HG03066 (cell line): ENCODE measurements at regions not wholly inside any gene's neighbourhood (a gene's known extent, or its start where the extent isn't known, plus 50 kb on each side); places are given as distances from the start of the nearest gene placed in this dataset.

Experiments
- ATAC-seq: cut with Tn5 transposase; IDR thresholded peaks from one replicate; pipeline ENCODE4 v1.9.1; 2021; ENCODE audit warnings: low read depth; ENCODE audit not compliant: unreplicated experiment

DNA sequence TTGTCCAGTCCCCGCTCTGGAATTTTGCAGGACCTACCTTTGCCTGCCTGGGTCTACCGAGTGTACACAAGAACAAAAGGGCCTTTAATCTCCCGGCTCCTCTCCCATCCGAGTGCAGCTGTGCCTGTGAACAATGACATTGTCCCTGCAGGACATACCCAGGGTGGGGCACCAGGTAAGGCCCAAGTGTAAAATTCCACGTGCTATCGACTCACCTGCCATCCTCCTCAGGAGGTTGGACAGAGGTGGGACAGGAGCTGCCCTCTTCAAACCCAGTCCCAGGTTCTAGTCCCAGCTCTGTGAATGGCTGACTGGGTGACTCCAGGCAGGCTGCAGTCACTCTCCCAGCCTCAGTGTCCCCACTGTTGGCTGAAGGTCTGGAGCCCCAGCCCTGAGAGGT is 159.6 kb upstream of the ALDH1B1 start:
- no peak for ATAC-seq

DNA sequence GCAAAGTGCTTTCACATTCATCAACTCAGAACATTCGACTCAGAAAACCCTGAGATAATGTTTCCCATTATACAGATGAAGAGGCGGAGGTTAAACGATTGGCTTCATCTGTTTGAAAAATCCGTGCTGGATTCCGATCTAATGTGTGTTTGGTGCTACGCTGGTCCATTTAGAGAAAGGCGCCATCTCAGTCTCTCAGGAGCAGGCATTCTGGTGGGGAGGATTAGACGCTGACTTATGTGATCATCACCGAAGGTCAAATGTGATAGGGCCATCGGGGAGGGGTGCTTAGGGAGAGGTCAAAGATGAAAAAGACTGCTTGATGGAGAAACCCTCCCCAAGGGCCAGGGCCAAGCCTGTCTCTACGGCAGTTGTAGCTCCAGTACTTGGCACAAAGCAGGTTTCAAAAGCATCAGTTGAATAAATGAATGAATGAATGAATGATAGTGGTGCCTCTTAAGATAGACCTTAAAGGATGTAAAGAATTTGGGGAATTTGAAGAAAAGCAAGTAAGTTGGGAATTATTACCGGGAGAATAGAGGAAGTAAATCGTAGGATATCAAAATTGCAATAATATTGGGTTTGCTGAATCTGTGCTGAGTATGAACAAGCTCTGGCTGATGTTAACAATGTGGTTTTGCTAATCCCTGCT is 160.6 kb upstream of the SHB start:
- no peak for ATAC-seq

DNA sequence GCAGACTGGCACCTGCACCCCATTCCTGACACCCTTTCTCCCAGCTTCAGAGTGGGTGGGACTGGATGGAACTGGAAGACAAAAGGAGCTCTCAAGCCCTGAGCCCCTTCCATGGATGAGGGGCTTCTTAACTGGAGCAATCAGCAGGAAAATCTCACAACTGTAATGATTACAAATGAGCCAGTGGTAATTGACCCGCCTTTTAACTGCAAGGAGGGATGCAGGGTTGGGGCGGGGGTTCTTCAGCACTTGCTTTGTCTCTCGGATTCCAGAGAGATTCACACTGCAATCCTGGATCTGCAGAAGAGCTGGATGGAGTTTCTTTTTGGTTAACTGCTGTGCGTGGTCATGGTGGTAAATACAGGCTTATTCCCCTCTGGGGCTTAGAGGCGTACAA is 160.1 kb upstream of the SHB start:
- no peak for ATAC-seq

DNA sequence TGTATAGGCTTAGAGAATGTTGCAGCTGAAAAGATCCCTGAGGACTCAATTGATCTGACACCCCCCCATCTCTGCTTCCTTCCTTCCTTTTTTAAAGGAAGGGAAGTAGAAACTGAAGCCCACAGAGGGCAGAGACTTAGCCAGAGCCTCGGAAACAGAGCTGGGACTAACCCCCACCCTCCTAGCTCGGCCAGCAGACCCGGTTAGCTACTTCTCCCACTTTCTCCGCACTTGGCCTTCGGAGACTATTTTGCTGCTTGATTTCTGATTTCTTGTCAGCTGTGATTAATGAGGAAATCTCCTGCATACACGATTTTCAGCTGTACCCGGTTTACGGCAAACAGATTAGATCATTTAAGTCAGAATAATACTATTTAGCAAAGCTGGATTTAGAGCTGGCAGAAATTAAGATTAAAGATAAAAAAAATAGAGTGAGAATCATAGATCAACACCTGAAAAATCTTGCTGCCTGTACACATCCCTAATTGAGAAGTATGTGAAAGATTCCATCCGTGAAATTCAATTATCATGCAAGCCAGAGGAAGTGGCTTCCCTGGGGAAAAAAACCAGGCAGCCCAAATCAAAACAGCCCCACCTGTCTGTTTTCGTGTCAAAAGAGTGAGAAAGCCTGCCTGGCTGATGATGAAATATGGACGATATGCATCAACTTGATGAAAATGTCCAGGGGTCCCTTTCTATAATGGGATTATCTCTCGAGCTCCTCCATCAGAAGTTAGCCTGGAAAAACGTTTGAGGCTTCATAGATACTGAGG is 159.5 kb upstream of the SHB start:
- no peak for ATAC-seq

DNA sequence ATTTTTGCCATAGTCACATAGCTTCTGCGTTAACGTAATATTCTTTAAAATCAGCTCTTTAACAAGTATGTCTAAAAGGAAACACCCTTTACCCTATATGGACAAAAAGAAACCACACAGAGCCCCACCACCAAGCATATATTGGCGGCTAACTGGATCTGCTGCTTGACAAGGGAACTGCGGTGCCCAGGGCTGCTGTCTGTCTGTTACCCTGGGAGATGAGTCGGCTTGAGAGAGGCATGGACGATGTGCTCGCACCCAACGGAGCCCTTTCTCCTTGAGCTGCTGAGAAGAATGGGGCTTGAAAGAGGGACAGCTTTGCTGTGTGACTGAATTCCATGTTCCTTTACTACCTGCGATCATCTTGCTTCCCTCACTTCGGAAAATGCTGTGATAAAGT is 158.6 kb upstream of the SHB start:
- no peak for ATAC-seq

DNA sequence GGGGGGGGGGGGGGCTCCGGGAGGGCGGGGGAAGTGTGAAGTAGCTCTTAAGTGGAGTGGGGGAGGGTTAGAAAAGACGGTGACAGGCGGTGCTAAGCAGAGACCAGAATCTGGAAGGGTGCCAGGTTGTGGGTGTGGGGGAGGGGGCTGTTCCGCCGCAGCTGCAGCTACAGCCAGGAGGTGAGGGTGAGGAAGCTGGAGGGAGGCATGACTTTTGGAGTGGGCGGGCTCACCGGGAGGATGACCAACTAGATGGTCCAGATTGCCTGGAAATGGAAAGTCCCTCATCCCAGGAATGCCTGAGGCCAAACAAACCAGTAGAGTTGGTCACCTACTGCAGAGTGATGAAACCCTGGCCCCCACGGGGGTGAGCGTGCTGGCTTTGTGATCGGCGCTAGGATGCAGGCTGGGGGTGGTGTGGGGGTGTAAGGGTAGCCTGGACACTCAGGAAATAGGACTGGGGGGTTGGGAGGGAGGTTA is 158.1 kb upstream of the SHB start:
- ATAC-seq: no peak

DNA sequence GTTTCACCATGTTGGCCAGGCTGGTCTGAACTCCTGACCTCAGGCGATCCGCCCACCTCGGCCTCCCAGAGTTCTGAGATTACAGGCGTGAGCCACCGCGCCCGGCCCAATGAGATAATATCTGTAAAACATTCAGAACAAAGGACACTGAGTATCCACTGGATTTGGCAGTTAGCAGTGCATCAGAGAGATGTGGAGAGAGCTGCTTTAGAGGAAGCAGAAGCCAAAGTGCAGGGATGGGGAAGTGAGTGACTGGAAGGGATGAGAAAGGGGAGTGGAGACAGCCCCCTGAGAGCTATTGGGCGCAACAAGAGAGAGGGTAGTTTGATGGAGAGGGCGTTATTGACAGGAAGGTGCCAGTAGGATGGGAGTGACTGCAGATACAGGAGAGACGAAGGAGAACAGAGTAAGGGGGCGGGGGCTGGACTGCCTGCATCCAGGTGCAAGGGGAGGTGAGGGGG is 157.5 kb upstream of the SHB start:
- no peak for ATAC-seq

DNA sequence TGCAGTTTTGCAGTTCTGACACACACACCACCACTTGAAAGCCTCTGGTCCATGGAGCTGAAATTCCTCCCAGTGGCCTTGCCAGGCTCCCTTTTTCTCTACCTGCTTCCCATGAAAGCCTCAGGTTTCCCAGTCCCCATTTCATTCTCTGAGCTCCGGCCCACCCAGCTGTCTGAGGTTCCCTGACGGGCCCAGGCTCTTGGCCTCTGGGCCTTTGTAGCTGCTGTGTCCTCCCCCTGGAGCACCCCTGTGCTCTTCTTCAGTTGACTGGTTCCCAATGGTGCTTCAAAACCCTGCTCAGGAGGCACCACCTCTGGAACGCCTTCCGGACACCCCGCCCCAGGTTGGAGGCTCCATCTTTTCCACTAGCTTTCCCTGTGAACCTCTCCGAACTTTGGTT is 155.9 kb upstream of the SHB start:
- no peak for ATAC-seq

DNA sequence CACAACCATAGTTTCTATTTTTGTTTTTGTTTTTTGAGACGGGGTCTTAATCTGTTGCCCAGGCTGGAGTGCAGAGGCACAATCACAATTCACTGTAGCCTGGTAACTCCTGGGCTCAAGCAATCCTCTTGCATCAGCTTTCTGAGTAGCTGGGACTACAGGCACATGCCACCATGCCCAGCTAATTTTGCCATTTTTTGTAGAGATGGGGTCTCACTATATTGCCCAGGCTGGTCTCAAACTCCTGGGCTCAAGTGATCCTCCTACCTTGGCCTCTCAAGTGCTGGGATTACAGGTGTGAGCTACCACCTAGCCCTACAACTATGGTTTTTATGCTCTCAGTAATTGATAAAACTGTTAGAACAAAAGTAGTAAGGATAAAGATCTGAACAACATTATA is 147.5 kb upstream of the SHB start:
- no peak for ATAC-seq

DNA sequence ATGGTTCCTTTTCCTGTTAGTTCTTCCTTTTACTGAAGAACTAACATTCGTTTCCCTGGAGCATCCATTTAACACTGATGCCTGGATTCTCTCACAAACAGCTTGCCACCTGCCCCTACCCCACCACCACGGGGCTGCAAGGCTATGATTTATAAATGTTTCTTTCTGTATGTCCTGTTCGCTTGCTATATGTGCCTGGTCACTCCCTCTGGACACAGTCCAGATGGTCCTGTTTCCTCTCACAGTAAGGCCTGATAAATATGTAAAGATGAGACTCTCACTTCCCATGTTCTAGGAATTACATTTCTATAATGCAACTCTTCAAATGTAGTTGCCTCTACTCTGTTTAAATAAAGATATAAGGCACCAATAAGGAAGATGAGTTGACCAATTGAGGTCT is 146.4 kb upstream of the SHB start:
- ATAC-seq: no peak

DNA sequence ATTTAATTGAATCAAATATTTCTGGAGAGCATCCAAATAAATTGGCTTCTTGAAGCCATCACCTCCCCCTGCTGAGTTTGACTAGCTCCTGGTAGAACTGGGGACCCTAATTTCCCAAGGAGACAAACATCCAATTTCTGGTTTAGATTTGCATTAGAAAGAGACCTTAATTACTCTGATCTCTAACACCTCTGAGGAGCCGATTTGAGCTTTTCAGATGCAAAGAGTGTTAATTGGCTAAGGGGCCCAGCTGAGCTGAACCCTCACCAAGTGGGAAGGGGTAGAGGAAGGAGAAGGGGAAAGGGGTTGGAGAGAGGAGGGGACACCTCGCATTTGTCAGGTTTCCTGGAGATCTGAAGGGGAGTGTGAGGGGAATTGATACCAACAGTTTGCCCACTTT is 145.4 kb upstream of the SHB start:
- ATAC-seq: no peak

DNA sequence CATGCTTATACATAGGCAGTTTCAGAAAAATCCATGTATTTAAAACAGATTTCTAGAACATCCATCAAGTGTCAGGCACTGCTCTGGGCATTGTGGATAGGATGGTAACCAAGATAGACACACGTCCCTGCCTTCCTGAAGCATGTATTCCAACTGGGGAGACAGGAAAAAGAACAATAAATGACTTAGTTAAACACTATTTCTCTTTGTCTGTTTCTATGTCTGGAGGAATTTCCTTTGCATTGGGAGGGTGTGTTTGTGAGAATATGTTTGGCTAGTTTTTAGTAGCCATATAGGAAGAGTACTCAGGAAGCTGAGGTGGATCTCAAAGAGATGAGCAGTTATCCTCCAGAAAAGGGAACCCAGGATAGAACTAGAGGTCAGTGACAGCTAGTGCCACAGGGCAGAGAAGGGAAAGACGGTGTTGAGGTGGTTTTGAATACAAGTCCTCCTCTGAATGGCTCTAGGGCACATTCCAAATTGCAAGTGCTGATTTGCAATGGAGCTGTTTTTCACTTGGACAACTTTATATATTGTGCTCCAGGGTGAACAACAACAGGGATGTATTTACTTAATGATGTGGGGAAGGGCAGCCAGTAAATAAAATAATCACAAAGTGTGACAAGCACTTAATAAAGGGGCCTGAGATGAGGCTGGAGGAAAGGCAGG is 144.7 kb upstream of the SHB start:
- ATAC-seq: no peak

DNA sequence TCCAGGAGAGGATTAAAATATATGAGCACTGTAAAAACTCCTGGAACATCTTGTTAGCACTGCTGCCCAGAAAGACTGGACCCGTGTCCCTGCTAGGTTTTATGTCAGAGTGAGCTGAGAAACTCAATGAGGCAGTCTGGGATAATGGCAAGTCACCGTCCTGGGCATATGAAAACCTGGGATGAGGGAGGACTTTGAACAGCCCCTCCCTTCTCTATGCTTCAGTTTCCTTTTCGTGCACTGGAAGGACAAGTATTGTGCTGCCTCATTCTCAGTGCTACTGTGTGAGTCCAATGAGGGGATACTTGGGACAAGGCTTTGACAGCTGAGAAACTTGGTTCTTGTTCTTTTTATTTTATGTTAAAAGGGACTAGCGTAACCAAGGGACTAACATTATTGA is 143.0 kb upstream of the SHB start:
- ATAC-seq: no peak

DNA sequence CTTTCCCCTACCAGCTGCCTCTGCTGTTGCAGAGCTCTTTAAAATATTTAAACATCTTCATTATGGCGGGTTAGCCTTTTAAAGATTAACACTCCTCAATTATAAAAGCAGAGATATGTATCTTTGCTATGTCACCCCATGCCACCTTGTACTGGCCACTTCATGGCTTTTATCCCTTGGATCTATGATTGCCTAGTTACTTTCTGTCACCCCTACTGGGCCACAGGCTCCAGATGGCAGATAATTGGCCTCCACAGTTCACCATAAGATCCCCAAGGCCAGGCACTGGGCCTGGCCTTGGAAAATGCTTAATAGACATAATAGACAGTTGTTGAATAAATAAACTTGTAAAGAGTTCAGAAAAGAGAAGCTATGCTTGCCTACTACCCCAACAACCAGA is 142.0 kb upstream of the SHB start:
- no peak for ATAC-seq

DNA sequence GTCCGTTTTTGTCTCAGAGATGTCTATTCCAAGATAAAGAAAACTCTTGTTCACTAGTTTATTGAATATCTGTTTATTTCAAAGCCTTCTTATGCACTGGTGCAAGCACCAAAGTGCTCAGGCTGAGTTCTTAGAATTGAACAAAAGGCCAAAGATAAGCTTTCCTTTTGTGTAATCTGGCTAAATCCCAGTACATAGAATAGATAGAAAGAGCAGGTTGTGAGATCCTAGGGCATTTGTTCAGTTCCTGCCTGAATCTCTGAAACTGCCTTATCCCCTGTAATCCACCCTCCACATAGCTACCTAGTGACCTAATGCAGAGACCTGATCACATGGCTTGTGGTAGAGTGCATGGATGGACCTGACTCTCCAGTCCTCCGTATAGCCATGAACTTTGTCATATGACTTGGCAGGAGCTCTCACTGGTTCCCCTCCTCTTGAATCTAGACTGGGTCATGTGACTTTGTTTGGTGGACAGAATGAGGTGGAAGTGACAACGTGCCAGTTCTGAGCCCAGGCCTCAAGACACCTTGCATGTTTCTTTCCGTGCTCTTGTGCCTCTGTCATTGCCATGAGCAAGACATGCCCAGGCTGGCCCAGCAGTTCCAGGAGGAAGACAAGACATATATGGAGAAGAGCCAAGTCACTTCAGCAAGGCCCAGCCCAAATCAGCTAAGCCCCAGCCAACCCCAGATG is 139.3 kb upstream of the SHB start:
- ATAC-seq: no peak

DNA sequence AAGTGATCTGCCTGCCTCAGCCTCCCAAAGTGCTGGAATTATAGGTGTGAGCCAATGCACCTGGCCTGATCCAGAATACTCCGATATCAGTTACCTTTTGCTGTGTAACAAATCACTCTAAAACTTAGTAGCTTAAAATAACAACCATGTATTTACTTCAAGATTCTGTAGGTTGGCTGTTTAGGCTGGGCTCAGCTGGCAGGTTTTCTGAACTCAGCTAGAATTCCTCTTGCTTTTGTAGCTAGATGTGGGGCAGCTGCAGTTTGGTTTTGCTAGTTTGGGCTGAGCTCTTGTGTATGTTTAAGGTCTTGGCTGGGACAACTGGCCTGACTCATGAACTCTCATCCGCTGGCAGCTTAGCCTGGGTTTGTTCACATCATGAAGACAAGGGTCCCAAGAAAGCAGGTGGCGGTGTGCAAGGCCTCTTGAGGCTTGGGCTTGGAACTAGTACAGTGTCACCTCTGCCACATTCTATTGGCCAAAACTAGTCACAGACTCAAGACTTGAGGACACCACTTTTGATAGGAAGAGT is 138.3 kb upstream of the SHB start:
- no peak for ATAC-seq

DNA sequence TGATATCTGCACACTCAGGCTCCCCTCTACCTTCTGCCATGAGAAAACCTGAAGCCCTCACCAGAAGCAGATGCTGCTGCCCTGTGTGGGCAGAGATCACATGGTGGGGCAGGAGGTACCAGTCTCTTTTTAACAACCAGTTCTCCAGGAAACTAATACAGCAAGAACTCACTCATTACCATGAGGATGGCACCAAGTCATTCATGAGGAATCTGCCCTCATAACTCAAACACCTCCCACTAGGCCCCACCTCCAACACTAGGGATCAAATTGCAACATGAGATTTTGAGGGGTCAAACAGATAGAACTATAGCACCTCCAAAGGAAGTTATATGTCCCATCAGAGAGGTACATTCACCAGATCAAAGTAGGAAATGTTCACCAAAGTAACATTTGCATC is 136.3 kb upstream of the SHB start:
- no peak for ATAC-seq

DNA sequence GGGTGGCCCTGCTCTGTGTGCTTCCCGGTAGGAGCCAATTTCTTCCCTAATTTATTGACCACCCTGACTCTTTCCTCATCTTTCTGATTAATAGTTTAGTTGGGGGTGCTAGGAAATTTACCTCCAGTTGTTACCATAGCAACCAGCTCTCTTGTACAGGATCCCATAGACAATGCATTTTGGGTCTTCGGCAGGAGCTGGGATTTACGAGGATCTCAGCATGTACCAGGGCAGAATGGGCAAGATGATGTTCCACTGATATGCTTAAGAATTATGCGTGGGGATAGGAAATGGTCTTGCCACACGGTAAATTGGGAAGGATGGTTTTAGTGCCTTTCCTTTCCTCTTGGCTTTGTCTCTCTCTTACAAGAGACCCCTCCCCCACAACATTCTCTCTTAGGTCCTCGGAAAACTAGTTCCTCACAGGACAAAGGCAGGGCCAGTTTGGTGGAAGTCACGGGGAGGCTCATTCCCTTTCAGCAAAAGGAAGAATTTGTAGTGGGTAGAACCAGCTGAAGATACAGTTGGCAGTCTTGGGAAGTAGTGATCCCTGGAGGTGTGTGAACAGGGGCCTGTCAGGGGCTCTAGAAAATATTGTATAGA is 133.4 kb upstream of the SHB start:
- ATAC-seq: no peak

DNA sequence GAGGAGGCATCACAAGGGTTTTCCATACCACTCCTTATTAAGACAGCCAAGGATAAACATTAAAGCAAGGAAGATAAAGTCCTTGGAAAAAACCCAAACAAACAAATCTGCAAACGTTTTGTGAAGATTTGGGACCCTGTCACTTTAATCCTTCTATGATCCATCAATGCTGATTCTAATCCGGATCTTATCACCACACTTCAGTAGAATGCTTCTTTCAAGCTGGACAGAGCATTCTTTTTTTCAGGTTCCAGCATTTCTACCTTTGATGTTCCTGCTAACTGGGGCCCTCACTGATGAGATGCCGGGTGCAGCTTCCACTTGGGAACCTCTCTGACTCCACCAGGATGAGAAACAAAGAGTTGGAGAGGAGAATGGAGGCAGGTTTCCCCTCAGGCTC is 132.8 kb upstream of the SHB start:
- ATAC-seq: no peak

DNA sequence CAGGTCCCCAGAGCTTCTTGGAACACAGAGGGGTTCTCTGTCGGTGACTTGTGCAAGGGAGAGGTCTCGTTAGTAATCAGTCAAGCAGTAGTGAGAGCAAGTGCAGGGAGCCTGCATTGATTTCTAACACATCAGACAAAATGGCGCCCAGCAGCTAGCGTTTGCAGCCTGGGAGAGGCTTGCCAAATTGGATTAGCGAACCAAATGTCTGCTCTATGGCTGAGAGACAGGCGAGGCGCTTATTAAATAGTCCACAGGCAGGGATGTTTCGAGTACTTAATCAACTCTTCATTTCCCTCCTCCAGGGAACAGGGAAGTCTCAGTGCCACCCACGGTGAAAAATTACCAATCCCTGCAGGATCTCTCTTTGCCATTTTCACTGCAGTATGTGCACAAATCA is 131.4 kb upstream of the SHB start:
- ATAC-seq: no peak

DNA sequence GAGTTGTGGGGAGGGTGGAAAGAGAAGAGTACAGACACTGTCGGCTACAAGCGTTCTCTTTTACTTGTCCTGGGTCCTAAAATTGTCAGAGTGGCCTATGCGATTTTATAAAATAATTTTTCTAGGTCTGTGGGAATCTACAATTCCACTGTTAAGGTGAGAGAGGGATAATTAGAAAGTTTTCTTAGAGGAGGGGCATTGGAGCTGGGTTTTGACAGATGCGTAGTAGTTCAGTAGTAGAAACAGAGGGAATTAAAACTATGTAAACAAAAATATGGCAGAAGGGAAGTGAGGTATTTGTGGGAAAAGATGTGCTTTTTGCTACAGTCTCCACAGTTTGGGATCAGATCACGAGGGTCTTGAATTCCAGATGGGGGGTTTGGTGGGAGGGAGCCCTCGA is 129.1 kb upstream of the SHB start:
- ATAC-seq: no peak
